ENCODE measurements at regions not wholly inside any gene's neighbourhood (a gene's known extent, or its start where the extent isn't known, plus 50 kb on each side); places are given as distances from the start of the nearest gene placed in this dataset.

- no peak for DNase-seq (ENCODE audit: low spot score)
- no peak for TF ChIP-seq CTCF (IDR thresholded peaks at IDR 0.05)
- no peak for ATAC-seq (ENCODE audit: low FRiP score)
Observed at GRCh38 chr4:102440498-102440897, 60.7 kb upstream of the NFKB1 start.

- TF ChIP-seq CTCF (IDR thresholded peaks at IDR 0.05), result no peak
- DNase-seq (ENCODE audit: low spot score) (no peak), ATAC-seq (ENCODE audit: low FRiP score) (no peak)
Observed at GRCh38 chr4:102441978-102442911, 58.9 kb upstream of the NFKB1 start.

- DNase-seq (ENCODE audit: low spot score) (no peak), ATAC-seq (ENCODE audit: low FRiP score) (no peak)
- TF ChIP-seq CTCF (IDR thresholded peaks at IDR 0.05), result no peak
Observed at GRCh38 chr4:102444752-102445151, 56.4 kb upstream of the NFKB1 start.

GRCh38 chr4:102445213-102445612 lies 55.9 kb upstream of the NFKB1 start:
- no peak for ATAC-seq (ENCODE audit: low FRiP score)
- no peak for DNase-seq (ENCODE audit: low spot score)
- no peak for TF ChIP-seq CTCF (IDR thresholded peaks at IDR 0.05)

GRCh38 chr4:102447413-102447812 lies 53.7 kb upstream of the NFKB1 start:
- DNase-seq (ENCODE audit: low spot score) (no peak), ATAC-seq (ENCODE audit: low FRiP score) (no peak)
- no peak for TF ChIP-seq CTCF (IDR thresholded peaks at IDR 0.05)

- ATAC-seq (ENCODE audit: low FRiP score), result no peak
- DNase-seq (ENCODE audit: low spot score), result no peak
- TF ChIP-seq CTCF (IDR thresholded peaks at IDR 0.05), result no peak
Observed at GRCh38 chr4:102449751-102450352, 51.3 kb upstream of the NFKB1 start.

GRCh38 chr4:102451266-102451665 lies 49.9 kb upstream of the NFKB1 start:
- no peak for TF ChIP-seq CTCF (IDR thresholded peaks at IDR 0.05)
- ATAC-seq (ENCODE audit: low FRiP score) (no peak), DNase-seq (ENCODE audit: low spot score) (no peak)

Measured in omental fat pad (tissue), 3 donors.